ENCODE measurements at regions not wholly inside any gene's neighbourhood (a gene's known extent, or its start where the extent isn't known, plus 50 kb on each side); places are given as distances from the start of the nearest gene placed in this dataset.

DNA sequence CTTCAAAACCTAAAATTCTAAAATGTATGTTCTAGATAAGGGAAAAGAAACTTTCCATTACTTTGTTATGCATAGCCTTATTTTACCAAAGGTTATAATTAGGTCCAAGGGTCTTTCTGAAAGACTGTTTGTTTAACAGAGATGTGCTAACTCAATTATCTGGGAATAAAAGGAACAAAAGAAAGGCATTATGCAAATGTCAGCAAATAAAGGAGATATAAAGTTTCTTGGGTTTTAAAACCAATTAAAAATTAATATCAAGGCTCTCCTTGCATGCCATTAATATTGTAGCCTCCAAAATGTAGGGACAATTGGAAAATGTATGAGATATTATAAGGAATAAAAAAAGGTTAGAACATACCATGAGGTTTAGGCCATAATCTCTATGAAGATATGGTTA is 87.8 kb upstream of the DOCK10 start:
- Histone ChIP-seq H3K9me3 (ENCODE audit: control insufficient read depth, low read depth, low read length) (no peaks in the 10 kb centered on the region), H3K4me2 (ENCODE audit: insufficient read depth, insufficient read length, low read length) (no peak overlapping the region), H4K5ac (ENCODE audit: insufficient read length, low read depth, low read length) (no peak overlapping the region), H2AK5ac (ENCODE audit: insufficient read length, low read length) (no peak overlapping the region), H3K27ac (ENCODE audit: insufficient read length, low read depth, low read length) (no peak overlapping the region), H3K9ac (ENCODE audit: extremely low read depth, insufficient read length, low read length) (no peak overlapping the region), H3K4me1 (ENCODE audit: insufficient read depth, low read length) (no peaks in the 10 kb centered on the region), H3K79me1 (ENCODE audit: insufficient read depth, low read depth, low read length, poor library complexity, severe bottlenecking) (no peaks in the 10 kb centered on the region), H3K14ac (ENCODE audit: insufficient read depth, low read length) (no peak overlapping the region), H2AFZ (ENCODE audit: low read length) (no peak overlapping the region), H3K79me2 (ENCODE audit: insufficient read depth, low read length) (no peaks in the 10 kb centered on the region), H3K4ac (ENCODE audit: low read depth, low read length) (no peak overlapping the region), H4K8ac (replicated peaks; ENCODE audit: insufficient read length, low read depth, low read length) (no peak overlapping the region), H2BK5ac (ENCODE audit: insufficient read length, low read length) (no peak overlapping the region), H2BK120ac (ENCODE audit: low read depth, low read length, poor library complexity, severe bottlenecking) (no peak overlapping the region), H3K23ac (ENCODE audit: insufficient read length, low read depth, low read length) (no peak overlapping the region), H3K27me3 (ENCODE audit: insufficient read depth, low read length) (no peaks in the 10 kb centered on the region), H3K23me2 (ENCODE audit: insufficient read length, low read depth, low read length, poor library complexity, severe bottlenecking) (no peaks in the 10 kb centered on the region), H3T11ph (ENCODE audit: low read length) (no peak overlapping the region), H2BK15ac (ENCODE audit: low read depth, low read length) (no peak overlapping the region), H2BK20ac (ENCODE audit: low read depth, low read length, poor library complexity, severe bottlenecking) (no peak overlapping the region), H3K56ac (ENCODE audit: insufficient read length, low read depth, low read length) (no peak overlapping the region), H4K20me1 (ENCODE audit: control insufficient read depth, insufficient read depth, insufficient read length) (no peaks in the 10 kb centered on the region), H2BK12ac (ENCODE audit: insufficient read length, low read depth, low read length) (no peak overlapping the region), H3K18ac (ENCODE audit: insufficient read length, low read depth, low read length) (no peak overlapping the region), H4K91ac (ENCODE audit: insufficient read length, low read depth, low read length) (no peak overlapping the region)
- Mint-ChIP-seq H3K27ac (no peak overlapping the region), H3K36me3 (ENCODE audit: insufficient read depth in 1 of 3, low read depth in 3 of 3) (peaks cover 0 to 6% (median 0%) of the 10 kb centered on the region in 3 experiments; a peak in 2 of 7 replicates), H3K4me1 (no peaks in the 10 kb centered on the region), H3K9me3 (peaks cover 8% of the 10 kb centered on the region in 2 experiments; a peak in 3 of 5 replicates), H3K27me3 (ENCODE audit: low read depth) (no peaks in the 10 kb centered on the region), H3K4me3 (no peak overlapping the region)
- TF ChIP-seq, protein P1, sequence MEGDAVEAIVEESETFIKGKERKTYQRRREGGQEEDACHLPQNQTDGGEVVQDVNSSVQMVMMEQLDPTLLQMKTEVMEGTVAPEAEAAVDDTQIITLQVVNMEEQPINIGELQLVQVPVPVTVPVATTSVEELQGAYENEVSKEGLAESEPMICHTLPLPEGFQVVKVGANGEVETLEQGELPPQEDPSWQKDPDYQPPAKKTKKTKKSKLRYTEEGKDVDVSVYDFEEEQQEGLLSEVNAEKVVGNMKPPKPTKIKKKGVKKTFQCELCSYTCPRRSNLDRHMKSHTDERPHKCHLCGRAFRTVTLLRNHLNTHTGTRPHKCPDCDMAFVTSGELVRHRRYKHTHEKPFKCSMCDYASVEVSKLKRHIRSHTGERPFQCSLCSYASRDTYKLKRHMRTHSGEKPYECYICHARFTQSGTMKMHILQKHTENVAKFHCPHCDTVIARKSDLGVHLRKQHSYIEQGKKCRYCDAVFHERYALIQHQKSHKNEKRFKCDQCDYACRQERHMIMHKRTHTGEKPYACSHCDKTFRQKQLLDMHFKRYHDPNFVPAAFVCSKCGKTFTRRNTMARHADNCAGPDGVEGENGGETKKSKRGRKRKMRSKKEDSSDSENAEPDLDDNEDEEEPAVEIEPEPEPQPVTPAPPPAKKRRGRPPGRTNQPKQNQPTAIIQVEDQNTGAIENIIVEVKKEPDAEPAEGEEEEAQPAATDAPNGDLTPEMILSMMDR (conservative IDR thresholded peaks at IDR 0.05) = no peak
- no peak for DNase-seq
